Activated T-helper 1 cell treated with Interleukin-2 at 50 U/mL for 16 hours (primary cell): ENCODE measurements at regions not wholly inside any gene's neighbourhood (a gene's known extent, or its start where the extent isn't known, plus 50 kb on each side); places are given as distances from the start of the nearest gene placed in this dataset.

Source experiments
- DNase-seq: peaks from one replicate; pipeline ENCODE4 v3.0.0-alpha.2; 2020; ENCODE audit warnings: low read depth

GRCh38 chr5:133738271-133738670, 125.9 kb upstream of the FSTL4 start:
- DNase-seq: no peak

- no peak for DNase-seq
Measured at GRCh38 chr5:133736512-133736911, 124.2 kb upstream of the FSTL4 start.

DNA sequence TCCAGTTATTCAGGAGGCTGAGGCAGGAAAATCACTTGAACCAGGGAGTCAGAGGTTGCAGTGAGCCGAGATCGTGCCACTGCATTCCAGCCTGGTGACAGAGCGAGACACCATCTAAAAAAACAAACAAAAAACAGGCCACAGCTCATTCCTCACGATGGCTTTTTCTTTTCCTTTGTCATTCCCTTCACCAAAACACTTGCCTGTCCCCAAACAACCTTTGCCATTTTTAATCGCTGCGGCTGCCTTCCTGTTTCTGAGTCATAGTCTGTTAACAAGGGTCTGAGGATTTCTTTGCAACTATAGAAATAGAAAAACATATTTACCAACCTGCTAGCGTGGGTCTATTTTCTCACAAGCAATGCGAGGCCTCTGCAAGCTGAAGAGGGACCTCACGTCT, 123.0 kb upstream of the FSTL4 start:
- no peak for DNase-seq

GRCh38 chr5:133734916-133735315, 122.6 kb upstream of the FSTL4 start:
- DNase-seq: no peak

DNA sequence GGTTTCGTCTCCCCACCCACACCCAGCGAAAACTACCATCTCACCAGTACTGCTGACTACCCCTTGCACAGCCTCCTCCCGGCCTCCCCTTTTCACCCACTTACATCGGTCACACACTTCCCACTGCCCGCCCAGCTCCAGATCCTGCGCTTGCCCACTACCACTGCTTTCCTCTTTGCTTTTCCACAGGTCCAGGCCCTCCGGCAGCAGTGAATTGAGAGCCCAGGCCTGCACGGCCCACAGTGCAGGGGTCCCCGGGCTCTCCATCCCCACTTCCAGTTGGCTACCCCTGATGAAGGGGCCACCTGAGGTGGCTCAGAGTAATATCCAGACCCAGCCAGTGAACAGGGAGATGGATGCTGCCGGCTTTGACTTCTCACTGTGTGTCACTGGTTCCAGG, 120.2 kb upstream of the FSTL4 start:
- no peak for DNase-seq

- DNase-seq: no peak
Measured at GRCh38 chr5:133731951-133732350, 119.6 kb upstream of the FSTL4 start.

- DNase-seq: no peak
Measured at GRCh38 chr5:133730866-133731265, 118.5 kb upstream of the FSTL4 start.

GRCh38 chr5:133730346-133730745, 118.0 kb upstream of the FSTL4 start:
- no peak for DNase-seq

DNA sequence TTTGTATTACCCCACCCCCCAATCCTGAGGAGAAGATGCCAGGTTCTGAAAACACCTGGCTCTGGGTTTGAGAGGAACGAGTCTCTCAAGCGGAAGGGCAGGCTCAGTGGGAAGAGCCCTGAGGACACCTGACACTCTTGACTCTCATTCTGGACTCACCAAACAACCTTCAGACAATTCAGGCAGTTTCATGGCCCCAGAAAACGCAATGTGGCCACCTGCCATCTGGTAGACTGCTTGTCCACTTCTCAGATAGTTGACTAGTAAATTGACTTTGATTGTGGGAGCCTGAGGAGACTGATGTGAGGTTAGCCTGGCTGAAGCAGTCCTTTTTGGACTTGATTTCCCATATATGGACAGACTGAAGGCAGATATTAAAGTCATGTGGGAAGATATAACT, 117.5 kb upstream of the FSTL4 start:
- no peak for DNase-seq

DNA sequence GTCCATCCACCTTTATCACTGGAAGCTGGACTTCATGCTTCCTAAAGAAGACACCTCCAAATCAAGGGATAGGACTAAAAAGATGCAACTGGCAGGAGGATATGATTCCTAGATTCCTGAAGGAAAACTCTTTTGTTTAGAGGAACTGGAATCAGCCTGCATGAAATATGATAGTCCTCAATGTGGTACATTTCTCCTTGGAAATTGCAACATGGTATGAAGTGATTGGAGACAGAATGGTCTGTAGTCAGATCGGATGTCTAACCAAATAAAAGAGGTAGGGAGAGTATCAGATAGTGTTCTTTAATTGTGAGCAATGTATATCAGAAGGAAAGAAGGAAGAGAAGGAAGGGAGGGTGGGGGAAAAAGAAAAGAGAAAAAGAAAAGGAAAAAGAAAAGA, 116.1 kb upstream of the FSTL4 start:
- DNase-seq: no peak

DNA sequence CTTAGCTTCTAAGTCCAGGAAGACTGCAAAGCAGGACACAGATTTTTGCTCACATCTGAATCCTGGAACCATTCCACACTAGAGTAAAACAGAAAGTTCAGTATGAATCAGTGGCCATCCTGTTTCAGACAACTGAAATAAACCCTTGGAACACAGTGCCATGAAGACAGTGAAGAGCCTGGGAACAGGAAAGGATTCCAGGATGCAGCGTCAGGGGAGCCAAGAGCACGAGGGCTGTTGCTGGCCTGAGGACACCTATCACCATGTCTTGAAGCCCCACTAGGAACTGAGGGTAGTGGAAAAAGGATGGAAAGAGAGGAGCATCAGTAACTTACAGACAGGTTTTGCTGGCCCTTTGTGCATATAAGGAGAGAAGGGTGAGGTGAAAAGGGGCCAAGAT, 115.3 kb upstream of the FSTL4 start:
- no peak for DNase-seq

GRCh38 chr5:133723651-133724366, 111.5 kb upstream of the FSTL4 start:
- no peak for DNase-seq

- DNase-seq: no peak
Measured at GRCh38 chr5:133723126-133723525, 110.8 kb upstream of the FSTL4 start.

- DNase-seq: no peak
Measured at GRCh38 chr5:133721365-133721764, 109.0 kb upstream of the FSTL4 start.

- no peak for DNase-seq
Measured at GRCh38 chr5:133718457-133718856, 106.1 kb upstream of the FSTL4 start.

GRCh38 chr5:133716532-133717183, 104.3 kb upstream of the FSTL4 start:
- DNase-seq: no peak

DNA sequence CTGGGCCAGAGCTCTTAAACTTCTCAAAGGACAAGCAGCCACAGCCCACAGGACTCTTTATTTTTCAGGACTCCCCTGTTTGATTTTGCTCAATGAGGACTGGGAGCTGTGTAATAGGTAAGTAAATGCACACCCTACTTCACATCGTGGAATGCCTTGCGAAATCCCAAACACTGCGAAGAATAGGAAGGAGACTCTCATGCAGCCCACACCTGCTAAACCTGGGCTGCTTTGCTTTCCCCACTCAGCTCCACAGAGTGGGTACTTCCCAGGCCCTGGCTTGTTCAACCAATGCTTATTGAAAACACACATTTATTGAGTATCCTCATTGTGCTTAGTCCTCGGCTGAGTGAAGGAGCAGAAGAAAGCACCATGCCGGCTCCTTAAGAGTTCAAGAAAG, 103.3 kb upstream of the FSTL4 start:
- DNase-seq: no peak

GRCh38 chr5:133715216-133715615, 102.9 kb upstream of the FSTL4 start:
- no peak for DNase-seq

GRCh38 chr5:133714161-133714915, 102.0 kb upstream of the FSTL4 start:
- DNase-seq: no peak

DNA sequence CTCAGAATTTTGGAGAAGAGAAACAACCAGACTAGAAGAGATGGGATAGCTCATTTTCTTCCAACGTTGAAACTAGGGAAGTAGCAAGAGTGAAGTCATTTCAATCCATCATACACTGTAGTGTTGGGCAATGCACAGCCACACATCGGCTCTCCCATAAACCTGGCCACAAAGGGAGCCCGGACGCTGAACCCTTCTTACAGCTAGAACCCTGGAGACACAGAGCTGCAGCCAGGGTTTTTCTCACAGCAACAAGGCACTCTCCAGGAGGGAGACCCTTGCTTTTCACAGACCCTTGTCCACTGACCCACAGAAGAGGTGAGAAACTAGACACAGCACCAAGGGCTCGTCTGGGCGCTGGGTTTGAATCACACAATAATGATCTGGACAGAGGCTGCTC, 101.4 kb upstream of the FSTL4 start:
- DNase-seq: no peak

DNA sequence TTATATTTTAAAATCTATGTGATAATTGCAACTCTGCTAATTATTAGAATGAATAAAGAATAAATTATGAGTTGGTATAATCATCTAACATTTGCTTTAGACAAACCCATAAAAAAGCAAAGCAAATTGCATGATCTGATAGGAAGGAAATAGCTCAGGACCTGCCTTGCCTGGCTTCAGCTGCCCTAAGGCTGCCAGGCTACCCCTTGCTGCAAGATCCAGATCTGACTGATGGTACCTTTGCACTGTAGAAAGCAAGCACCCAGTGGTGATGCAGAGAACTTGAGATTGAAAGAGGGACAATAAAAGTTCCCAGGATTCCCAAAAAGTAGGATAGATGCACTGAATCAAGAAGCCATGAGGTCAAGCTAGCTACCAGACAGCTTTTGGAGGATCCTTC, 100.9 kb upstream of the FSTL4 start:
- DNase-seq: no peak

GRCh38 chr5:133712562-133712961, 100.2 kb upstream of the FSTL4 start:
- DNase-seq: no peak

DNA sequence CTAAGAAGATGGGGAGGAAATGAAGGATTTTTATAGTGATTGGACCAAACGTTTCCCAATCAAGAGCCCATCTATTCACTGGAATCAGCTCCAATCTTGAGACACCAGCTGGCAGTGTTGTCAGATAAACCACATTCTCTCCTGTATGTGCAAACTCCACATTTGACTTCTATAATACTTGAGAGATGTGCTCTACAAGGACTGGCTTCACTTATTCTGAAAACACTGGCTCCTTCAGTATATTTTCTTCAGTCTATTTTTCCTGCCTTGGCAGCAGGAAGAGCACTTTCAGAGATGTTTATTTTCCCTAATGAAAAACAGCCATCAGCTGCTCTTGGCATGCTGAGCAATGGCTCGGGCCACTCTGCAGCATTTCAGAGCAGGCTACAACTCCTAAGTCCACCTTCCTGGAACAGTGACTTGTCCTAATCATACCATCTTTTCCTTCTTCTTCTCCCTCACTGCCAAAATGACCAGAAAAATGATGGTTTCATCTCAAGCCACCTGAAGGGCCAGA, 96.9 kb upstream of the FSTL4 start:
- no peak for DNase-seq
